ENCODE measurements at regions not wholly inside any gene's neighbourhood (a gene's known extent, or its start where the extent isn't known, plus 50 kb on each side); places are given as distances from the start of the nearest gene placed in this dataset.
"Not testable (repeated sequence)": the region's sequence is repeated elsewhere in the genome, so short reads cannot be mapped to it uniquely, and the experiment has no call there.

DNA sequence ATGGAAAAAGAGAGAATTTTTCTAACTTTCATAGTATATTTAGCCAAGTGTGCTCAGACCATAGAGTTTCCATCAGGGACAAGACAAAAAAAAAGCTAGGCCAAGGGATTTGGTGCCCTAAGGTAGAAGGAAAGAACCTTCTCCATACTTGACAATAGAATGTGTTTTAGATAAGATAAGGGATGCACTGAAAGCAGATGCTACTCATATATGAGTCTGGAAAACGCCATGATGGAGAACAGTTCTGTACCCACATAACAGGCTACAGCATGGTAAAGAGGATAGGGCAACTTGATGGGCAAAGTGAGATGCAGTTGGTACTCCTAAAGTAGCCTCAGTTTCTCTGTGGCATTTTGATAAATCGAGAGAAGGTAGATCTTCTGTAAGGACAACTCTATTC lies 216.4 kb upstream of the NECTIN3 start:
- DNase-seq, result no peak

DNA sequence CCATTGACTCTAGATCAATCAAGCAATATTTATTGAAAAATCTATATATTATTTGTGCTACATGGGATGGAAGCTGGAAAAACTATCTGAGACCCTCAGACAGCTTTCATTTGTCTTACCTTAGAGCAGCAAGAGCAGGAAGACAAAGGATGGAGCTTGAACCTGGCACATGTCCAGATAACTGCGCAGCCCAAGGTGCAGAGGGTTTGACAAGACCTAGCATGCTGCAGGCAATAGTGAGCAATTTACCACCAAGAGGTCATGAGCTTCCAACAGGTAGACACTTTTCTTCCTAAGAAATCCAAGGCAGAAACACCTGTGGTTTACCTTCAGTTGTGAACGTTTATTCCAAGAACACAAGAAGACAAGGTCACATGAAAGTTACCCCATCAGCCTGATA lies 214.7 kb upstream of the NECTIN3 start:
- no peak for DNase-seq

DNA sequence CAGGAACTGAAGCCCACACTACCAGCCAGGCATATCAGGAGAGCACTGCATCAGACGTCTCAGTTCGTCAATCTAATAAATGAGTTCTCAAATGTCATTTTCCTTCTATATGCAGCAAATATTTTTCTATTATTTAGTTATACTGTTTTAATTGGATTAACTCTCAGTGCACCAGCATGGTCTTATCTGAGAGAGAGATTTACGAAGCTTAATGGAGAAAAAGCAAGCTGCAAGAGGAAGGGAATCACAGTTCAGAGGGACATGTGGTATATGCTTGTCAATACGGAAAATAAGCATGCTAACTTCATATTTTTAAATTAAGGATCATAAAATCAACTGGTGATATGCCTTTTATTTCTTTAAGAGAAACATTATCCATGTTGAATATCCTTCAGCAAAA lies 213.1 kb upstream of the NECTIN3 start:
- DNase-seq, result no peak

DNA sequence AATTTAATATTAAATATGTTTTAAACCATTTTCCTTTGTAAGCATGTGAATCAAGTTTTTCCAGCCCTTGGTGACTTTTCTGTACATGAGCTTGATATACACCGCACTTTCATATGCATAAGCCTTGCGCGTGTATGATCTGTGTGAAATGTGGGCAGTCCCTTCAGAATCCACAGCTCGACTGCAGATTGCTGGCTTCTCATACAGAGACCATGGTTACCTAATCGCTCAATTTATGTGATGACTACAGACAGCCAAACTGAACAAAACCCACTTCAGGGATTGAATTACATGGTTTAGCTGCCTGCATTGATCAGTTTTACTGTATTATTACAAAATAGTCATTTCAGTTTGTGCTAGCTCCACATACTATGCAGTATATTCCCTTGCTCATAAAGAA lies 212.3 kb upstream of the NECTIN3 start:
- no peak for DNase-seq

DNA sequence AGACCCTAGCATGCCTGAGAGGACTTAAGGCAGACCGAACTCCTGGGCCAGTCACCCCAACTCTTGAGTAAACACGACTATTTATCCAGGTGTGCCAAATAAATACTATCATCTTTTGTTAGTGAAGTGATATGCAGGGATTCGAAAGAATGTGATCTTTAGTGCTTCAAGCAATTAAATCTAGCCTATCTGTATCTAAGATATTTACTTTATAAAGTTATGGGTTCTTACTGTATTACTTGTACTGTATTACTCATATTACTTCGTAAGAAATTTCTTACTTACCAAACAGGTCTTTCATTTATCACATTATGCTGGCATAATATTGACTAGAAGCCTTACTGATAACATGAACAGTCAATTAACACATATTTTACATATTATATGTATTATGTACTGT lies 211.6 kb upstream of the NECTIN3 start:
- no peak for DNase-seq

DNA sequence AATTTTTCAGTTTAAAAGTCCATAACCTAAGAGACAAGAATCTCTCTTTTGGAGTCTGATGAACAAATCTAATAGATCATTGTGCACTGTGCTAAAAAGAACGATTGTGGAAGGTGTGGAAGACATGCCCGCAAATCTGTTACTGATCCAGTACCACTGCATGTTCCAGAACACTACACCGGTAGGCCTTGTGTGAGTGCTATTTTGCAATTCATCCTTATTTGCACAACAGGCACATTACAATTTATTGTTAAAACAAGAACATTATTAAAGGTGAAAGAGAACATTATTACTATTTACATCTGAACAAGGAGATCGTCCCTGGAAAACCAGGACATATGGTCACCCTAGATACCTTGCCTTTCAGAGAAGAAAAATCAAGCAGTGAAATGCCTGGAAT lies 205.7 kb upstream of the NECTIN3 start:
- no peak for DNase-seq

DNA sequence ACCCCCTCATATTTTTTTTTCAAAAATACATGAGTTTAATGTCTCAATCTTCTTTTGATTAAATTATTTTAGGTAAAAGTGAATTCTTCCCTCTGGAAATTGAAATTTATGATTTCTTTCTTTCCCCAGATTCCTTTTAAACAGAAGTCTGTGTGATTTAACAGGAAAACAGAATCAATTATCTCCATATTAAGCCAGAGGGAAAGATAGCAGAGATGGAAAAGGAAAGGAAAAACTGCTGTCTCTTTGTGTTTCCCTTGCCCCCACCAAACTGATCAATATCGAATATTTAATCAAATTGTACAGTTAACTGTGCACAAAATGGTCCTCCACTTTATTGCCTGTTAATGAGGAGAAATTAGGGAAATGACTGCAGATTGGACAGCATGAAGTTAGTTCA lies 203.5 kb upstream of the NECTIN3 start:
- no peak for DNase-seq

DNA sequence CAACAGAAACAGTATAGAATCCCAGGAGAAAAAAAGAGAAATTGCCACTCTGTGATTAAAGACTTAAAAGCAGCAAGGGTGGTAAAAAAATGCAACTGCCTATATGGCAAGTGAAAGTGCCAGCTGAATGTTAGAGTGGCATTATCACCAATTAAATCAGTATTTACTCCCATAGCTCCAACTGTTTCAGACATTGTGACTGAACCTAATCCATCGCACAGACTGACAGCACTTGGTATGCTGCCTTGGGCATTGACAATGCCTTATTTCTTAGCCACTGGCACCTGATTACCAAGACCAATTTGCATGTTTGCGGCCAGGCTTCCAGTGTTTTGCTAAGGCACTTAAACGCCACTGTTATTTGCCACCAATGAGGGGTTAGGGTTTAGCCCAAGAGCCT lies 201.9 kb upstream of the NECTIN3 start:
- no peak for DNase-seq

DNA sequence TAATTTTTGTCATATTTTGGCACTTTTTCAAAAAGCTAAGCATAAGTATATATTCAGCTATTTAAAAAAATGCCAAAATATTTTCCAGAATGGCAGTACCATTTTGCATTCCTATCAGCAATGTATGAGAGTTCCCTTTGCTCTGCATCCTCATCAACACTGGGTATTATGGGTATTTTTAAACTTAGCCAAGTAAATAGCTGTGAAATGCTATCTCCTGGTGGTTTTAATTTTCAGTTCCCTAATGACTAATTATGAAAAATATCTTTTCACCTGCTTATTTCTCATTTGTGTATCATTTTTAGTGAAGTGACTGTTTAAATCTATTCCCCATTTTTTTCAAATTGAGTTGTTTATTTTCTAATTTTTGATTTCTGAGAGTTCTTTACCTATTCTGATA lies 199.7 kb upstream of the NECTIN3 start:
- no peak for DNase-seq

DNA sequence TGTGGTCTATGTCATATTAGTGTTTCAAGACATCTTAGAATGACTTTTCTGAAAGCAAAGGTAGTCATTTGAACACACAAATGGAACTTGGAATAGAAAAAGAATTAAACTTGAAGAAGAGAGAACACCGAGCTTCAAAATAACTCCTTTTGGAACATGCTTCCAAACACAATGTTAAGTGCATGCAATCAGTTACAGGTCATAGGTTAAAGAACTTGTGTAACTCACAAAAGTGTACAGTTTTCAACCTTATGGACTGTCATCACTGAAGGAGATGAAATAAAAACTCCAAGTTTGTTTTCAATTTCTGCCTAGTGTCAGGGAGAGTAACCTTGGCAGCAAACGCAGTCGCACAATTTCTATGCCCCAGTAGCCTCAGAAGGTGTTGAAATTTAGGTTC lies 192.9 kb upstream of the NECTIN3 start:
- DNase-seq, result no peak

DNA sequence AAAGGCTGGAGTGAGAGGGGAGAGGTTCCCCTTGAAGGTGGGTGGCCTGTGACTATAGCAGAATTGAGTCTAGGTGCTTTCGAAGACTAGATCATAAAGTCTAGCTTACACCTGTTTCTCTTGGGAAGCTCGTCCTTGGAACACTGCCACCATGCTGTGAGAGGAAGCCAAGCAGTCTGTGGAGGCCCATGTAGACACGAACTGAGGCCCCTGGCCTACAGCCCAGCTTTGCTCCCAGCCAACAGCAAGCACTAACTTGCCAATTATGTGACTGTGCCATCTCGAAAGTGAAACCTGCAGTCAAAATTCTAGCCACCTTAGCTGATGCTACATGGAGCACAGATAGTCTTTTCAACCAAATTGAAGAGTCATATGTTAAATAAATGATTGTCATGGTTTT lies 190.5 kb upstream of the NECTIN3 start:
- DNase-seq, result no peak

DNA sequence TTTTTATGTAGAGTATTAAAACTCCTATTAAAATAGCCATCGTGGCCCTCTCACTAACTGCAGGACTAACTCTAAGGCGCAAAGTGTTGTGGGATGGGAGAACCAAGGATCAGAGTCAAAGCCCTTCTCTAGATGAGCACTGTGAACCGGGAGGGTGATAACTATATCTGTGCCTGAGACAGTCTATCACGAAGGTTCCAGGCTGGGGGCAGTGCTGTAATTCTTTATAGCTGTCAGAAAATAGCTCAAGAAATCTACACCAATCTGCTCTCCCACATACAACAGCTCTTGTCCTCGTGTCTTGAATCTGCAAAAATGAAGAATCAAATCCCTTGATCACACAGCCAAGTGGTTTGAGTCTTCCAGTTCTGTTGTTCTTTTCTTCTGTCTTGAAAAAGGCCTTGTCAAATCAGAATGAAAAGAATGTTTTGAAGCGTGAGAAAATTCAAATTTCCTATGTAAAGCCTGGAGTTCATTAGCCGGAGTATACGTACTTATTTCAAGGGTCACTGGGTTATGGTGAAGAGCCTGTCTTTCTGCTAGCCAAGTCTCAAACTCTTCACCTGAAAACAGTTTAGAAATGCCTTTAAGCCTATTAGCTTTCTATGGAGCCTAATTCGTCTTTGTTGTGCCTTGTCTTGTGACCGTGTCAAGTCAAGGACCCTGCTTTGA lies 185.3 kb upstream of the NECTIN3 start:
- DNase-seq, result no peak

DNA sequence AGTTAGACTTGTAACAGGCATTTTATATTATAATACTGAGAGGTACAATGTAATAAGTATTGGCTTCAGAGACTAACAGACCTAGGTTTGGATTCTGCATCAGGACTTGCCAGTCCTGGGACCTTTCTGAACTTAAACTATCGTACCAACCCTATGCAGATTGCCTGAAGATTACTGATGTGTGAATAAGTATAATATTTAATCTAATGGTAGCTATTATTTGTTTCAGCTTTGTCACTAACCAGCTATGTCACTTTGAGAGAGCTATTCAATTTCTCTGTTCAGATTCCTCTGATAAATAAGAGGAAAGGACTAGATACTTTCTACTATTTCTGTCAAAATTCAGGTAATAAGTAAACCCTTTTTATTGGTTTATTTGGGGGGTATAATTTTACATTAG lies 184.4 kb upstream of the NECTIN3 start:
- no peak for DNase-seq

DNA sequence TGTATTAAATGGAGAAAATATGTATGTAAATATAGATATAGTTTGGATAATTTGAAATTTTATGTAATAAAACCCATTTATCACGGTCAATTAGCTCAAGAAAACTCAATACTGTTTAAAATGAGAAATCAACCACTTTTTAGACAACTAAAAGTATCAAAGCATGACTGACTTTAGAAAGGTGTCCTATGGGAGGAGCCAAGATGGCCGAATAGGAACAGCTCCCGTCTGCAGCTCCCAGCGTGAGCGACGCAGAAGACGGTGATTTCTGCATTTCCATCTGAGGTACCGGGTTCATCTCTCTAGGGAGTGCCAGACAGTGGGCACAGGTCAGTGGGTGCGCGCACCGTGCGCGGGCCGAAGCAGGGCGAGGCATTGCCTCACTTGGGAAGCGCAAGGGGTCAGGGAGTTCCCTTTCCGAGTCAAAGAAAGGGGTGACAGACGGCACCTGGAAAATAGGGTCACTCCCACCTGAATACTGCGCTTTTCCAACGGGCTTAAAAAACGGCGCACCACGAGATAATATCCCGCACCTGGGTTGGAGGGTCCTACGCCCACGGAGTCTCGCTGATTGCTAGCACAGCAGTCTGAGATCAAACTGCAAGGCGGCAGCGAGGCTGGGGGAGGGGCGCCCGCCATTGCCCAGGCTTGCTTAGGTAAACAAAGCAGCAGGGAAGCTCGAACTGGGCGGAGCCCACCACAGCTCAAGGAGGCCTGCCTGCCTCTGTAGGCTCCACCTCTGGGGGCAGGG lies 182.8 kb upstream of the NECTIN3 start:
- DNase-seq, result not testable (repeated sequence)

DNA sequence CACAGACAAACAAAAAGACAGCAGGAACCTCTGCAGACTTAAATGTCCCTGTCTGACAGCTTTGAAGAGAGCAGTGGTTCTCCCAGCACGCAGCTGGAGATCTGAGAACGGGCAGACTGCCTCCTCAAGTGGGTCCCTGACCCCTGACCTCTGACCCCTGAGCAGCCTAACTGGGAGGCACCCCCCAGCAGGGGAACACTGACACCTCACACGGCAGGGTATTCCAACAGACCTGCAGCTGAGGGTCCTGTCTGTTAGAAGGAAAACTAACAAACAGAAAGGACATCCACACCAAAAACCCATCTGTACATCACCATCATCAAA lies 182.3 kb upstream of the NECTIN3 start:
- not testable (repeated sequence) for DNase-seq

DNA sequence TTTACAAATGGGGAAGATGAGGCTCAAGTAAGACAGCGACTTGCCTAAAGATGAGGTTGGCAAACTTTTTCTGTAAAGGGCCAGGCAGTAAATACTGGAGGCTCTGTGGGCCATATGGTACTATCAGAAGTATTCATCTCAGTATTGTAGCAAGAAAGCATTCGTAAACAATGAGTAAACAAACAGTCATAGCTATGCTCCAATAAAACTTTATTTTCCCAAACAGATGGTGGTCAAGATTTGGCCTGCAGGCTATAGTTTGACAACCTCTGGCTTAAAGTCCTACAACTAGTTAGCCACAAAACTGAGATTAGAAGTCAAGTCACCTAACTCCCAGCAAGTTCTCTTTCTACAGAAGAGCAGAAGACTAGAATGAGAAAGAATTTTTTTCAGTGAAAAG lies 177.0 kb upstream of the NECTIN3 start:
- DNase-seq, result no peak

DNA sequence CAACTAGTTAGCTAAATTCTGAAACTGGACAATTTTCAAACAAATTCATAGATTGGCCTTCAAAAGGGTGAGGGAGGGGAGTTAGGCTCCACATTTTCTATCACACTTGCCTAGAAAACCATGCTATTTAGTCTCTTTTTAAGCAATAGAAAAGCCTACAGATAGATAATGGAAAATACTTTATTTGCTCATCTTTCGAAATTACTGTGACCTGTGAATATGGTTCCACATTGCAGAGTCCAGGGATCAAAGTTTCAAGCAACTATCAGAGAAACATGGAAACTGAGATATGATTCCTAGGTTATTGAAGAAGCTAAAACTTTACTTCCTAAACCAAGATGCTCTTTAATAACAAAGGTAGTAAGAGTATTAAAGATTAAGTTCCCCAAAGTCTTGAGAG lies 176.6 kb upstream of the NECTIN3 start:
- DNase-seq, result no peak

DNA sequence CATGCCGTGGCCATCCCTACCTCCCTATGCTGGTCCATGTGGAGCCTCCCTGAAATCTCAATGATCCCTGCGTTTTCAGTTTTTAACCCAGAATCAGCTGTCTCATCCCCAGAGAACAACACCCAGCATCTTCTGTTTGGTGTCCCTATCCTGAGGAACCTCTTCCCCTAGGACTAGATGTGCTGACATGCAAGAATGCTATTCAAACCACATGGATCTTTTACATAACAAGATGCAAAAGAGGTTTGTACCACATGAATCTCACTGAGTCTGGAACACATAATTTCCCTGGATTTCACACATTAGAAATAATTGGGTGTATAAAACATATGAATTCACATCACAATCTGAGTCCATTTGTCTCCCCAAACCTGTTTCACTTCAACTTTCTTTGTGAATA lies 174.6 kb upstream of the NECTIN3 start:
- no peak for DNase-seq

DNA sequence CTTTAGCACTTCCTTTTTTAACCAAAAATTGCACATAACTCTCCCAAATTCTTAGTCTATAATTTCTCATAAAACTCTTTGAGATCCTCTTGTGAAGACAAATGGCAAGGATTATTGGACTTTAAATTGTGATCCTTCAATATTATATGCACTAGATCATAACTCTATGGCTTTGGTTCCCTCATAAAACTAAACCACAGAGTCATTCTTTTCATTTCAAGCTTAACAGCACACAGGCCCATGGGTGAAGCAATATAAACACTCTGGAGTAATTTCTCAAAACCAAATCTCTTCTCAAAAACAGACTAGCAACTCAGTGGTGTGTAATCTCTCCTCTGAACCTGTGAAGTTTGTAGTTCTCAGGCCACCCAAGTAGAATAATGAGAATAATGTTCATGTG lies 171.0 kb upstream of the NECTIN3 start:
- no peak for DNase-seq

DNA sequence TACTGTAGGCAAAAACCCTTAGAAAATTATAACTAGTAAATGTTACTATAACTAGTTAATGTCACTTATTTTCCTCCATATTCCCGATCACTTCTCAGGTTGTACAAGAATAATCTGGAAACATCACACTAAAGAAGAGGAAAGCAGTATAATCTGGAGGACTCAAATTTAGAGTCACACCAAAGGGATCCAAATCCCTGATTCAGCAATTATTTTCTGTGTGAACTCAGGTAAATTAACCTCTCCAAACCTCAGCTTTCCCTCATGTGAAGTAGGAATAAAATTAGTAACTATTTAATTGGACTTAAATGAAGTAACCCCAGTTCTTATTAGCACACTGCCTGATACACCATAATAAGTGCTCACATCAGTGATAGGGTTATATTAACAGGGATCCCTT lies 170.1 kb upstream of the NECTIN3 start:
- DNase-seq, result no peak

DNA sequence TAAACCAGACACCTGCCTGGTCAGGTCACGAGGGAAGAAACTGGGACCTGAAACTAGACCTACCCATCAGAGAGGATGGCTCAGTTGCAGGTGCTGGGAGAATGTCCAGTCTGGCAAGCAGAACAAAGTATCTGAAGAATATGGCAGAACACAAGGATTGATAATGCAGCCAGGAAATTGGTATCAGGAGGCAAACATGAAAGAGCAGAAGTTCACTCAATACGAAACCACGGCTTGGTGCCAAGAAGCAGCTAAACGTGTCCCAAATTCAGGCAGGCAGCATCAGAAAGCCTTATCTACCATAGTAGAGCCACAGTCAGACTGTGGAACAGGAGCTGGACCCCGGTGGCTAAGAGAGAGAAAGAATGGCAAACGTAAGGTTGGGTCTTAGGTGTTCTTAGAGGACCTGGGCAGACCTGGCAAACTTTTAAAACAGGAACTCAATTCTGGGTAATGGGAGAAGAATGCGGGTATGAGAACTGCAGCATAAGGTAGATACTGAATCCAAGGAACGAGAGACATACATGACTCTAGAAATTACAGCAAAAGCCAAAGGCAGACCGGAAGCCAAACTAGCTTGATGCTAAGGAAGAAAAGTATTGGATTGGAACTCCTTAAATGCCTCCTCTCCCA lies 169.0 kb upstream of the NECTIN3 start:
- DNase-seq, result no peak

DNA sequence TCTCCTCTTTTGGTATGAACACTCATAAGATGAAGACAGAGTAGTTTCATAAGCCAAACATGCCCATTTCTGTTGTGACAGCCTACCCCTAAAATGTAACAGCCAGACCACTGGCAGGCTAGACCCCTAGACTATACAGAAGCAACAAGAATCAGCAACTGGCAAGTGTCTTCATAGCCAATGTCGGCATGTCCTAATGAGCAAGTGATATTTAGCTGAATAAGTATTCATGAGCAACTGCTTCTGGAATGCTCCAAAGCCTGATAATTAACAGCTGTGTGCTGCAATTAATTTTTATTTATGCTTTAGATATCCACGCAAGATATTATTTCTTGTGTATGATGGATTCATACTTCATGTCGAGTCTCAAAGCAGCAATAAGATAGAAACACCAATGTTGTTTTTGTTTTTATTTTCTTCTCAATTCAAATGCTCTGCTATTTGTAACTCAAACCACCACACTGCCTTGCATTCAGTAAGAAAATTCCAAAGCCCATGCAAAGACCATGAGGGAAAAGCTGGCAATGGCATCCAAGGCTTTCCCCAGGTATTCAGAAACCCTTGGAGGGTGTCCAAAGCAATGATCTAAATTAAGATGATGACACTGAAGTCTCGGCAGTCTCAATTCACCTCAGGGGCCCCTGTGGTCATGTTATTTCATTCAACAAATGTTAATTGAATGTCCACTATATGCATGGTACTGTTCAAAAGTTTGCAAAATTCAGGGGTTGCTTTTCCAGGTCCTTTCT lies 167.7 kb upstream of the NECTIN3 start:
- no peak for DNase-seq

DNA sequence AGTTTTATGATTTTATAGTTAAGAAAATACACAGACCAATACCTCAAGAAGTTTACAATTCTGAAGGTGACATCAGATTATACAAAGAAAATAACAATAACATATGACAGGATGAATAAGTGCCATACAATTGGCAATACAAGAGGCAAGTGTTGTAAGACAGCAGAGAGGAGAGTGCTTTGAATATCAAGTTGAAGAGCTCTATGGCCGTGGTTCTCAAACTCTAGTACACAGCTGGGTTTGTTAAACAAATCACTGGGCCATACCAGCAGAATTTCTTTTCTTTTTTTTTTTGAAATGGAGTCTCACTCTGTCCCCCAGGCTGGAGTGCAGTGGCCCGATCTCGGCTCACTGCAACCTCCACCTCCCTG lies 167.1 kb upstream of the NECTIN3 start:
- no peak for DNase-seq

DNA sequence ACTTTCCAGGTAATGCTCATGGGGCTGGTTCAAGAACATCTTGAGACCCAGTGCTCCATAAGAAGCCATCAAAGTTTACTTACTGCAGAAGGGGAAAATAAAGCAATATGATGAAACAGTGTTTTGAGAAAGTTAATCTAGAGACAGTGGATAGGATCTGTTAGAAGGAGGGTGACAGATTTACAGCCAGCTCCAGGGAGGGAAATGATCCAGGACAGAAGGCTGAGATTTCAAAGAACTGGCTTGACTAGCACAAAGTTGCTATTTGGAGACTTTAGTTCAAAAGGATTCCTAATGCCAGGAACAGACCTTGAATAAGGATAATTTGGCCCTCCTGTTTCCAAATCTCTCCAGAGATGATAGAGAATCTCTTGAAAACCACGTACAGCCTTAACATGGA lies 166.5 kb upstream of the NECTIN3 start:
- no peak for DNase-seq

All from GOT3 (cell line).